Immature natural killer cell (primary cell): ENCODE measurements at regions not wholly inside any gene's neighbourhood (a gene's known extent, or its start where the extent isn't known, plus 50 kb on each side); places are given as distances from the start of the nearest gene placed in this dataset.

Source experiments
- DNase-seq, 3 donors: peaks; one replicate each; pipeline ENCODE4 v3.0.0; 2022; ENCODE audit warnings: mixed read lengths in 1 of 3
- H3K27ac Mint-ChIP-seq, 6 donors: one replicate each; pipeline ENCODE4 v1.8.0; 2020; ENCODE audit warnings: mixed read lengths in 6 of 6, mild to moderate bottlenecking in 5 of 6, inconsistent platforms in 4 of 6, moderate library complexity in 3 of 6
- H3K27me3 Mint-ChIP-seq, 3 donors: one replicate each; pipeline ENCODE4 v1.8.0; 2020 to 2021; ENCODE audit warnings: low read depth in 3 of 3, mild to moderate bottlenecking in 3 of 3, mixed read lengths in 3 of 3, moderate library complexity in 3 of 3, inconsistent platforms in 1 of 3
- H3K36me3 Mint-ChIP-seq, 3 donors: one replicate each; pipeline ENCODE4 v1.8.0; 2020; ENCODE audit warnings: mixed read lengths in 3 of 3, inconsistent platforms in 2 of 3, mild to moderate bottlenecking in 2 of 3
- H3K4me1 Mint-ChIP-seq, 2 donors: one replicate each; pipeline ENCODE4 v1.8.0; 2020; ENCODE audit warnings: inconsistent platforms in 2 of 2, mild to moderate bottlenecking in 2 of 2, mixed read lengths in 2 of 2, moderate library complexity in 1 of 2
- H3K4me3 Mint-ChIP-seq, 5 donors: one replicate each; pipeline ENCODE4 v1.8.0; 2020; ENCODE audit warnings: mild to moderate bottlenecking in 5 of 5, mixed read lengths in 5 of 5, inconsistent platforms in 3 of 5, moderate library complexity in 3 of 5
- H3K9me3 Mint-ChIP-seq, 6 donors: one replicate each; pipeline ENCODE4 v1.8.0; 2020; ENCODE audit warnings: mild to moderate bottlenecking in 6 of 6, mixed read lengths in 6 of 6, inconsistent platforms in 4 of 6, moderate library complexity in 3 of 6

DNA sequence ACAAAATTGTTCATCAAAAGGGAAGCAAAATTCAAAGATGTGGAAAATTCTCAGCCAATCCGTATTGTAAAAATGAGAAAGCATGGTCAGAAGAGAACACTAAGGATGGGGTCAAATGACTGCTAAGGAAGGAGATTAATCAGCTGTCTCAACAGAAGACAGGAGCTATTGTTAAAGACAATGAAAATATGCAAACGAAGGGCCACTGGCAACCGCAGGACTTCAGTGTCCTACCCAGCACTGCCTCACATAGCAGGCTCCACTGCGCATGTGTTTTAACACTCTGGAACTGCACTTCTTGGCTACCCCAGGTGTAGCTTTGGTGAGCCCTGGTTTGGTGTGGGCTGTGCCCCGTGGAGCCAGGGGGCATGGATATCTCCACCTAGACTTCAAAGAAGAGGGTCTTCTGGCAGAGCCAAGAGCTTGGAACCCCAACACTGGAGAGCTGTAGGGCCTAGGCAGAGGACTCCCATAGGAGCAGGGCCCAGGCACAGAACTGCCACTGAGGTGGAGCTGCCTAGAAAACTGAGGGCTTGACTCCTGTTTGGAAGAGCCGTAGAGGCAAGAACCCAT, 176.2 kb upstream of the GDF10 start:
- H3K4me3 Mint-ChIP-seq = no peak overlapping the region
- no peak for DNase-seq
- H3K27me3 Mint-ChIP-seq = peaks cover 0 to 3% (median 2%) of the 10 kb centered on the region in 3 donors
- no peak overlapping the region for H3K27ac Mint-ChIP-seq
- peaks cover 0 to 3% (median 0%) of the 10 kb centered on the region in 6 donors for H3K9me3 Mint-ChIP-seq
- no peaks in the 10 kb centered on the region for H3K36me3 Mint-ChIP-seq
- H3K4me1 Mint-ChIP-seq = no peaks in the 10 kb centered on the region

DNA sequence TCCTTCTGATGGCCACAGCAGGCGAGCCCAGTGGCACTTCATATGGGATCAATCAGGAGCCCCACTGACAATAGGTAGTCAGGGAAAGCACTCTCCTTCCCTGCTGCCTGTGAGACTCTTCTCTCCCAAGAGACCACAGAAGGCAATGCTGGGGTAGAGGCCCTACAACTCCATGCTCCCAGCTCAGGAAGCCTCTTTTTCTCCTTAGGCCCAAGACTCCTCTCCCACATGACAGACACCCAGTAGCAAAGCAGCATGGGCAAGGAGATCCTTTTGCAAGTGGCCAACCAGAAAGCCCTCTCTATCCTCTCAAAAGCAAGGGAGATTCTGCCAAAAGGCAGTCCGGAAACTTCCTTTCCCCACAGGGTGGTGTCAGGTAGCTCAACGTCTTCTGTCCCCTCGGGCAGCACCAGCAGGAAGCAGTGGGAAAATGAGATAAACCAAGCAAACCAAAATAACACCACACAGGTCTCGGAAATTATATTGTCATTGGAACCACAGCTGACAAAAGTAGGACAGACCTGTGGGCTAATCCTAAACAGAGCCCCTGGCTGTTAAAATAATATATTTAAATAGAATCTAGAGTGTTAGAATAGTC, 172.7 kb upstream of the GDF10 start:
- H3K36me3 Mint-ChIP-seq = no peaks in the 10 kb centered on the region
- DNase-seq = no peak
- peaks cover 2 to 3% (median 2%) of the 10 kb centered on the region in 3 donors for H3K27me3 Mint-ChIP-seq
- no peak overlapping the region for H3K4me3 Mint-ChIP-seq
- H3K9me3 Mint-ChIP-seq = peaks cover 0 to 3% (median 0%) of the 10 kb centered on the region in 6 donors
- no peak overlapping the region for H3K27ac Mint-ChIP-seq
- no peaks in the 10 kb centered on the region for H3K4me1 Mint-ChIP-seq

DNA sequence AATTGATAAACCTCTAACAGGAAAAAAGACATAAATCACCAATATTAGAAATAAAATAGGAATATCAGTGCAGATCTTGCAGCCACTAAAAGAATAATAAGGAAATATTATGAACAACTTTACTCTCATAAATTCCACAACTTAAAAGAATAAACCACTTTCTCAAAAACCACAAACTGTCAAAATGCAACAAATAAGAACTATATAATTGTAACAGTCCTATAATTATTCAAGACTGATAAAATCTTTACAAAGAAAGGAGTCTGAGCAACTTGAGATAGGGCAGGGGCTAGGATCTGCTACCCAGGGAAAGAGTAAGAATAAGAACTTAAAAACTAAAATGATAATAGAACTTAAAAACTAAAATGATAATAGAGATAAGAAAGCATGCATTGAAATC, 169.5 kb upstream of the GDF10 start:
- H3K36me3 Mint-ChIP-seq = no peaks in the 10 kb centered on the region
- peaks cover 2 to 3% (median 2%) of the 10 kb centered on the region in 3 donors for H3K27me3 Mint-ChIP-seq
- H3K27ac Mint-ChIP-seq = no peak overlapping the region
- DNase-seq = no peak
- H3K4me1 Mint-ChIP-seq = no peaks in the 10 kb centered on the region
- H3K4me3 Mint-ChIP-seq = no peak overlapping the region
- peaks cover 0 to 1% (median 0%) of the 10 kb centered on the region in 6 donors for H3K9me3 Mint-ChIP-seq

DNA sequence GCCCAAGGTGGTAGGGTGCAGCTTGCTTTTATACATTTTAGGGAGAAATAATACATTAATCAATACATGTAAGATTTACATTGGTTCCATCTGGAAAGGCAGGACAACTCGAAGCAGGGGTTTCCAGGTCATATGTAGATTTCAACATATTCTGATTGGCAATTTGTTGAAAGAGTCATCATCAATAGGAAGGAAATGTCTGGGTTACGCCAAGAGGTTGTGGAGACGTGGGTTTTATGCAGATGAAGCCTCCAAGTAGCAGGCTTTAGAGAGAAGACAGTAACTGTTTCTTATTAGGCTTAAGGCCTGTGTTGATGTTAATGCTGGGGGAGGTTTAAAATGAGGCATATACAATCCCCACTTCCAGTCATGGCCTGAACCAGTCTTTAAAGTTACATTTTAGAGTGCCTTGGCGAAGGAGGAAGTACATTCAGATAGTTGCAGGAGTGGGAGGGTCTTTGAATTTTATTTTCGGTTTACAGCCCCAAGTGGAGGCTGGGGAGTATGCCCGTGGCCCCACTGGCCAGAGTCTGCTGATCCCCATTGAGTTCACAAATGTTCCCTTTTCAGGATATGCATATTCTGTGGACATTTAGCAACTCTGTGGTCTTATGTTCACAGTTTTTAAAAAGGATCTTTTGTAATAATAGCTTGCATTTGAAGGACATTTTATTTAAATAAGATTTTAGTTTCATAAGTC, 166.0 kb upstream of the GDF10 start:
- no peaks in the 10 kb centered on the region for H3K4me1 Mint-ChIP-seq
- peaks cover 2 to 7% (median 2%) of the 10 kb centered on the region in 3 donors for H3K27me3 Mint-ChIP-seq
- no peak for DNase-seq
- H3K27ac Mint-ChIP-seq = no peak overlapping the region
- H3K36me3 Mint-ChIP-seq = no peaks in the 10 kb centered on the region
- no peak overlapping the region for H3K4me3 Mint-ChIP-seq
- H3K9me3 Mint-ChIP-seq = peaks cover 0 to 4% (median 0%) of the 10 kb centered on the region in 6 donors

GRCh38 chr10:47136866-47137265, 163.1 kb upstream of the GDF10 start:
- no peaks in the 10 kb centered on the region for H3K36me3 Mint-ChIP-seq
- DNase-seq = no peak
- peaks cover 2 to 10% (median 4%) of the 10 kb centered on the region in 3 donors for H3K27me3 Mint-ChIP-seq
- H3K4me1 Mint-ChIP-seq = no peaks in the 10 kb centered on the region
- no peak overlapping the region for H3K4me3 Mint-ChIP-seq
- no peak overlapping the region for H3K27ac Mint-ChIP-seq
- H3K9me3 Mint-ChIP-seq = peaks cover 0 to 4% (median 0%) of the 10 kb centered on the region in 6 donors

GRCh38 chr10:47137311-47137851, 162.6 kb upstream of the GDF10 start:
- no peak overlapping the region for H3K27ac Mint-ChIP-seq
- no peak overlapping the region for H3K4me3 Mint-ChIP-seq
- H3K36me3 Mint-ChIP-seq = no peaks in the 10 kb centered on the region
- peaks cover 2 to 10% (median 4%) of the 10 kb centered on the region in 3 donors for H3K27me3 Mint-ChIP-seq
- no peak for DNase-seq
- H3K9me3 Mint-ChIP-seq = peaks cover 0 to 4% (median 0%) of the 10 kb centered on the region in 6 donors
- no peaks in the 10 kb centered on the region for H3K4me1 Mint-ChIP-seq

GRCh38 chr10:47139121-47139520, 160.9 kb upstream of the GDF10 start:
- H3K4me3 Mint-ChIP-seq = no peak overlapping the region
- no peak overlapping the region for H3K27ac Mint-ChIP-seq
- peaks cover 2 to 10% (median 5%) of the 10 kb centered on the region in 3 donors for H3K27me3 Mint-ChIP-seq
- no peak for DNase-seq
- H3K4me1 Mint-ChIP-seq = no peaks in the 10 kb centered on the region
- H3K9me3 Mint-ChIP-seq = peaks cover 0 to 4% (median 0%) of the 10 kb centered on the region in 6 donors
- H3K36me3 Mint-ChIP-seq = no peaks in the 10 kb centered on the region

DNA sequence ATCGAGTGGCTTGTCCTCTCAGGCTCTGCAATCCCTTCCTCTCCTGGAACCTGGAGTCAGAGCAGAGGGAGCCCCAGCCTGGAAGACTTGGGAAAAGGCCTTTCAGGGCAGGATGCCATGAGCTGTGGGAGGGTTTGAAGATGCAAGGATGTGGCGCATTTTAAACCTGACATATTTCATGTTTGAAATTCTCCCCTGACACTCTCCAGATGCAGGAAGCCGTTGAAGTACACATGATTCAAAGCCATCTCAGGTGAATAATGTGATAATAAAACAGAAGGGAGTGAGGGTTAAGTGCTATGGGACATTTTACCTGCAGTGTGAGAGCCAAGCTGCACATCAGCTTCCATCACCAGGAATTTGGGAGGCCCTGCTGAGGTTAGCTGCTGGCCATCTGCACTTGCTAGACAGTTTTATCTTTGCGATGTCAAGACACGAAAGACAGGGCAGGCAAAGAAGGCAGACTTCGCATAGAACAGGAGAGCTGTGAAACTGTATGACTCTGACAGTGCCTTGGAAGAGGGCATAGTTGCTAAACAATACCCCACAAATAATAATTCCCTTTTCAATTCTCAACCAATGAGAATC, 159.1 kb upstream of the GDF10 start:
- H3K9me3 Mint-ChIP-seq = peaks cover 0 to 2% (median 0%) of the 10 kb centered on the region in 6 donors

DNA sequence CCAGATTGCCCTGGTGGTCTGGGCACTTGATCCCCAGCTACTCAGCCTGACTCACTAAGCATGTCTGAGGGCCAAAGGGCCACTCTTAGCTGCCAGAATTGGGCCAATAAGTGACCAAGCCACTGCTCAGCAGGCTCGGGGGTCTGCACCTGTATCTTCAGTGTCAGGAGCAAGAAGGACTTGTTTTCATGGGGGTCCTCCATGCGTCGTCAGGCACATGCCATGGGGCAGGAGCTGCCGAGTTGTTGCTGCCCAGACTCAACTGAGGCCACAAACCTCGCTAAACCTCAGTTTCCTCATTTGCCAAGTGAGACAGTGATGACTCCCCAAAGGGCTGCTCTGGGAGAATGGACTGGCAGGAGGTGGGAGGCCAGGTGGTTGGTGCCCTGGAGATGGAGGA, 158.6 kb upstream of the GDF10 start:
- H3K9me3 Mint-ChIP-seq = peaks cover 0 to 2% (median 0%) of the 10 kb centered on the region in 6 donors
- H3K27ac Mint-ChIP-seq = no peak overlapping the region
- H3K36me3 Mint-ChIP-seq = no peaks in the 10 kb centered on the region
- no peak for DNase-seq
- H3K27me3 Mint-ChIP-seq = peaks cover 2 to 6% (median 5%) of the 10 kb centered on the region in 3 donors
- no peaks in the 10 kb centered on the region for H3K4me1 Mint-ChIP-seq
- no peak overlapping the region for H3K4me3 Mint-ChIP-seq

More for the DNA sequence above, 159.1 kb upstream of the GDF10 start:
- Mint-ChIP-seq H3K27ac (no peak overlapping the region), H3K36me3 (no peaks in the 10 kb centered on the region), H3K4me3 (no peak overlapping the region), H3K27me3 (peaks cover 2 to 10% (median 5%) of the 10 kb centered on the region in 3 donors), H3K4me1 (no peaks in the 10 kb centered on the region)
- DNase-seq = no peak

- no peaks in the 10 kb centered on the region for H3K36me3 Mint-ChIP-seq
- H3K27me3 Mint-ChIP-seq = peaks cover 4 to 7% (median 6%) of the 10 kb centered on the region in 3 donors
- H3K27ac Mint-ChIP-seq = no peak overlapping the region
- H3K9me3 Mint-ChIP-seq = no peaks in the 10 kb centered on the region
- H3K4me3 Mint-ChIP-seq = no peak overlapping the region
- no peaks in the 10 kb centered on the region for H3K4me1 Mint-ChIP-seq
- no peak for DNase-seq
Measured at GRCh38 chr10:47143072-47143471, 156.9 kb upstream of the GDF10 start.

- H3K27ac Mint-ChIP-seq = no peak overlapping the region
Measured at GRCh38 chr10:47143473-47143872, 156.5 kb upstream of the GDF10 start.

DNA sequence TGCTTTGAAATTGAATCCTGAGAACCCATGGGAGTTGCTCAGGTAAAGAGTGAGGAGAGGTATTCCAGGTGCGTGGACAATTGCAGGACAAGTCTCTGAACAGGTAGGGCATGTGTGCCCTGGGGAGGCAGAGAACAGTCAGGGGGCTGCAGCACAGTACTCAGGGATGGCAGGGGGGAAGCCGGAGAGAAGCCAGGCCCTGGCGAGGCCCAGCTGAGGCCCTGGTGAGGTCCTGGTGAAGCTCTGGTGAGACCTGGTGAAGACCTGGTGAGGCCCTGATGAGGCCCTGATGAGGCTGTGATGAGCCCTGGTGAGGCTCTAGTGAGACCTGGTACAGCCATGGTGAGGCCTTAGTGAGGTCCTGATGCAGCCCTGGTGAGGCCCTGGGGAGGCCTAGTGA, 155.5 kb upstream of the GDF10 start:
- DNase-seq = no peak
- Mint-ChIP-seq H3K4me3 (no peak overlapping the region), H3K9me3 (no peaks in the 10 kb centered on the region), H3K4me1 (no peaks in the 10 kb centered on the region), H3K27me3 (peaks cover 1 to 5% (median 2%) of the 10 kb centered on the region in 3 donors), H3K36me3 (no peaks in the 10 kb centered on the region), H3K27ac (no peak overlapping the region)

More at GRCh38 chr10:47143473-47143872, 156.5 kb upstream of the GDF10 start:
- no peak for DNase-seq
- H3K4me3 Mint-ChIP-seq = no peak overlapping the region
- H3K36me3 Mint-ChIP-seq = no peaks in the 10 kb centered on the region
- peaks cover 4 to 6% (median 5%) of the 10 kb centered on the region in 3 donors for H3K27me3 Mint-ChIP-seq
- H3K4me1 Mint-ChIP-seq = no peaks in the 10 kb centered on the region
- H3K9me3 Mint-ChIP-seq = no peaks in the 10 kb centered on the region

DNA sequence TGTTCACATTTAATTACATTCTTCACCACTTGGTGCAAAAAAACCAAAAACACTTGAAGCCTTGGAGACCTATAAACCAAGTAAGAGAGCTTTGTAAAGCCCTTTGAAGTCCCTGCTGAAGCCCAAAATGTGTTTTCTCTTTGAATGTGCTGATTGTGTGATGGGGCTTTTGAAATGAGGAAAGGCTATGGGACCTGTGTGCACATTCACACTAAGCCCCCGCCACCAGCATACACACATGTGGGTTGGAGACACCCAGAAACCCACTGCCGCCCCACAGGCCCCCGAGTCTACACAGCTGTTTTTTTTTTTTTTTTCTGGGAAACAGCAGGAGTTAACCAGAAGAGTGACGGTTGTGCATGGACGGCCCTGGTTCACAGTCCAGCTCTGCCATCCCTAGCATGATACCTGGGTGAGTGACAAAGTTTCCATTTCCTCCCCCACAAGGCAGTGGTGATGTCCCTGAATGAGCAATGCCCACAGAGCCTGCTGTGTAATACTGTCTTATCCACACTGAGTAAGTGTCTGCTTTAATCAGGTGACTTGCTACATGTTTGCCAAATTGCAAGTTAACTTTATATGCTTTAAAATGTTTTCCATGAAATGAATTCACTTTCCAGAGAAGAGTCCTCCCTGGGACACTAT, 154.6 kb upstream of the GDF10 start:
- DNase-seq = no peak
- no peak overlapping the region for H3K4me3 Mint-ChIP-seq
- no peak overlapping the region for H3K27ac Mint-ChIP-seq
- no peaks in the 10 kb centered on the region for H3K36me3 Mint-ChIP-seq
- H3K4me1 Mint-ChIP-seq = no peaks in the 10 kb centered on the region
- H3K27me3 Mint-ChIP-seq = peaks cover 1 to 5% (median 2%) of the 10 kb centered on the region in 3 donors
- H3K9me3 Mint-ChIP-seq = no peaks in the 10 kb centered on the region
